KBM-7 (cell line): ENCODE measurements at regions not wholly inside any gene's neighbourhood (a gene's known extent, or its start where the extent isn't known, plus 50 kb on each side); places are given as distances from the start of the nearest gene placed in this dataset.
"Not testable (repeated sequence)": the region's sequence is repeated elsewhere in the genome, so short reads cannot be mapped to it uniquely, and the experiment has no call there.

Experiments
- DNase-seq: peaks from one replicate; pipeline ENCODE4 v3.0.0-alpha.2; 2015
- in situ Hi-C: fragments of 300-500 bp; cut with MboI; formaldehyde crosslinking; loops from 2 replicates; pipeline ENCODE4 v1.14.3; 2020; ENCODE audit warnings: low sequenced_read_pairs, low pct_unique_long_range_greater_than_20kb, mixed read lengths

GRCh38 chr21:30104241-30104640 is 62.4 kb downstream of the CLDN17 start:
- in situ Hi-C loops = no loop called here
- DNase-seq = no peak

DNA sequence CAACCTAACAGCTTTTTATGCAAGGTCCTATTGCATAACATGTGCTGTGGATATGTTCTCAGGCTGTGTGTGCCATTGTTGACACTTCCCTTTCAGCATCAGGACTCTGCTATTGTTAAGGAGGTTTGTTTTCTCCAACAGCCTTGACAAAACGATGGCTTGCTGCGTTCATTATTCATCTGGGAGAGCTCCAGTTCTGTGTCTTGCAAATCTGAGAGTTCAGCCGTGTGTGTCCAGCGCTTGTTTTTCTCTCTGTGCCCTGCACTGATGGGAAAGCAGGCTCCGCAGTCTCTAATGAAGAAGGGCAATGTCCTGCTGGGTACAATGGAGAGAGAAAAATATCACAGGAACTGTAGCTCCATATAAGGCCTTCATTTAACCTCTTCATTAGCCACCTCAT is 63.7 kb downstream of the CLDN17 start:
- in situ Hi-C loops = no loop called here
- no peak for DNase-seq

DNA sequence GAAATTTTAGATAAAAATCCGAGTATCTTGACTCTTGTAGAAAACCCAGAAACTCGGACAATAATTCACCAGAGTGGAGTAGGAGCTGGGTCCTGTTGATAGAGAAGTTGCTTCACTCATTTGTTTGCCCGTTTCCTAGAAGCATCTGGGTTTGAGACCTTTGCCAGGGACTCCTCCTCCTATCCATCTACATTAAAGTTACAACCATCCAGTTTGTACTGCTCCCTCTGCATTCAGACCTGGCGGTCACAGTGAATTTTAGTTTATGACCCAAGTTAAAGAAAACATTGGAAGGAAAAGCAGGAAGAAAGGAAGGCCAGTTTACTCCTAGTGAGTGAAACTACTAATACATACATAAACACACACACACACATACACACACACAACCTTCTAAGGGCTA is 64.6 kb downstream of the CLDN17 start:
- in situ Hi-C loops = no loop called here
- DNase-seq = no peak

DNA sequence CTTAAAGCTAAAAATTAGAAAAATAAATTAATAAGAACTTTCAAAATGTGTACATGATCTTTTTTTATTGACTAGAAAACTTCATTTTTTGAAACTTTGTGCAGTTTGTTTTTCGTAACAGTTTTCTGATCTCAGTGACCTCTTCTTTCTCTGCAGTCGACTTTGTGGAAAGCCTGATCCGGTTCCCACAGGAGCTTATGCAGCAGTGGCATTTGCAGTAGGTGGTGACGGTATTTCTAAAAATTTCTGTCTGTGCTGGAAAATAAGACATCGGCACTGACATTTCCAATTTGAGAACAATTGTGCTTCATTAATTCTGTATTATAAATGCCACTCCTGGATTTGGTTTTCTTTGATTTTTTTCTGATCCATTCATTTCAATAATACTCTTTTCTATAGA is 68.8 kb downstream of the CLDN17 start:
- in situ Hi-C loops = no loop called here
- no peak for DNase-seq

DNA sequence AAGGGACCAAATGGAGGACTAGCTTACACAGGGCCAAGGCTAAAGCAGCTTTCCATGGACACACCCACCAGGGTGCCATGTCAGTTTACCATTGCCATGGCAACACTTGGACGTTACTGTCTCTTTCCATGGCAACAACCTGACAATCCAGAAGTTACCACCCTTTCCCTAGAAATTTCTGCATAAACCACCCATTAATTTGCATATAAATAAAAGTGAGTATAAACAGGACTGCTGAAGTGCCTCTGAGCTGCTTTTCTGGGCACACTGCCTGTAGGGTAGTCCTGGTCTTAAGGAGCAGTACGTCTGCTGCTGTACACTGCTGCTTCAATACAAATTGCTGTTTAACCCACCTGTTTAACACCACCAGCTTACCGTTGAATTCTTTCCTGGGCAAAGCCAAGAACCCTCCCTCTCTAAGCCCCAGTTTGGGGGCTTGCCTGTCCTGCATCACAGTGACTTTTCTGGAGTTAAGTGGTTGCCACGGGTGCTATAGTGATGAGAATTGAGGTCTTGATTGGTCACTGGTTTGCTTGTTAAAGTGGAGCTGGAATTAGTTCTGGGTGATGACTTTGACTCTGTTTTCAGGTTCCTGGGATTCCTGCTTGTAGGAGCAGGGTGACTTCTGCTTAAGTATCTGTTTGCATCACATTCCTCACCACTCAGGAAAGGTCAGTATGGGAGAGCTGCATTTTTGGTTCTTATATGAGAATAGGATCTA is 83.2 kb downstream of the CLDN17 start:
- in situ Hi-C loops = no loop called here
- DNase-seq = no peak

DNA sequence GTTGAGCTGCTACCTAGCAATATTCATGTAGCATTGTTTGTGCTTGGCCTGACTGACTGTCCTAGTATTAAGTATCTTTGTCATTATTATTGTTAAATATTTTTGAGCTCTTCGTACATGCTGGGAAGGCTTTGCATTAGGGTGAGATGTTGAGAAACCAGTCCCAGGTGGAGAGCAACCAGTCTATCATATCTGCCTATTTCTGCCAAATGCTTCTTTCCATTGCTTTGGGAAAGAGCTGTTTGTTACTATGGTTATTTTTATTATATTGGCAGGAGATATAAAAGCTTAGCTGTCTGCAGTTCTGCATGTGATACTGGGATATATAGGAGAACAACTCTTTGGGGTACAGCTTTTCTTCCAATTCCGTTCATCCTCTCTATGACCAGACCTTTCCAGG is 85.1 kb downstream of the CLDN17 start:
- DNase-seq = no peak
- in situ Hi-C loops = no loop called here

DNA sequence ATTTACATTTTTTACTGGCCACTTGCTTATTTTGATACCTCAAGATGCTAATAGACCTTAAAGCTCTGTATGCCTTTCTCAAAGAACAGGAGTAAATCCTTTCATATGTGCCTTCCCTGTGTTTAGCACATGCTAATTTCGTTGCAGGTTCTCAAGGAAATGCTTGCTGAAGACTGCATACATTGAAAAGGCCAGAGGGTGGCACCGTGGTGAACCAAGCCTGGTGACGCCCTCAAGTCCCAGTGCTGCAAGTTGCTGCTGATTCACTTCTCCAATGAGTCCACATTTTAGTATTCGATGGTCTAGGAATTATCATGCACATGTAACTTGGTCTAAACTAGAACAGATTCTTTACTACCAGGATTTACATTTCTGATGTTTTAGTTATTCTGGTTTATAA is 94.1 kb downstream of the CLDN17 start:
- peak; percentile 5 for DNase-seq
- in situ Hi-C loops = no loop called here

DNA sequence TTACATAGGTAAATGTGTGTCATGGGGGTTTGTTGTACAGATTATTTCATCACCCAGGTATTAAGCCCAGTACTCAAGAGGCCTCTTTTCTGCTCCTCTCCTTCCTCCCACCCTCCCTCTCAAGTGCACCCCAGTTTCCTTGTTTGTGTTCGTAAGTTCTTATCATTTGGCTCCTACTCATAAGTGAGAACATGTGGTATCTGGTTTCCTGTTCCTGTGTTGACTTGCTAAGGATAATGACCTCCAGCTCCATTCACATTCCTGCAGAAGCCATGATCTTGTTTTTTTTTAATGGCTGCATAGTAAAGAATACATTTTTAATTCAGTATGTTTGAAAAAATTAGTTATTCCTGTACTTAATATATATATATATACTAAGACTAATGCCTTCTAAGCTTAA is 107.7 kb downstream of the CLDN17 start:
- DNase-seq = no peak
- in situ Hi-C loops = no loop called here

GRCh38 chr21:30057108-30057507 is 109.5 kb downstream of the CLDN17 start:
- DNase-seq = no peak
- in situ Hi-C loops = no loop called here

DNA sequence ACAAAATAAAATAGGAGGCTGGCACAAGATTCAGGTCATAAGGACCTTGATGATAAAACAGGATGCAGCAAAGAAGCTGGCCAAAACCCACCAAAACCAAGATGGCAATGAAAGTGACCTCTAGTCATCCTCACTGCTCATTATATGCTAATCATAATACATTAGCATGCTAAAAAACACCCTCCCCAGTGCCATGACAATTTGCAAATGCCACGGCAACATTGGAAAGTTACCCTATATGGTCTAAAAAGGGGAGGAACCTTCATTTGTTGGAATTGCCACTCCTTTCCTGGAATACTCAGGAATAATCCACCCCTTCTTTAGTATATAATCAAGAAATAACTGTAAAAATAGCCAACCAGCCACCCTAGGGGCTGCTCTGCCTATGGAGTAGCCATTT is 108.8 kb upstream of the GRIK1 start:
- DNase-seq = no peak
- in situ Hi-C loops = no loop called here

- in situ Hi-C loops = no loop called here
- peak; percentile 23 for DNase-seq
Observed at GRCh38 chr21:30044447-30045064, 104.8 kb upstream of the GRIK1 start.

DNA sequence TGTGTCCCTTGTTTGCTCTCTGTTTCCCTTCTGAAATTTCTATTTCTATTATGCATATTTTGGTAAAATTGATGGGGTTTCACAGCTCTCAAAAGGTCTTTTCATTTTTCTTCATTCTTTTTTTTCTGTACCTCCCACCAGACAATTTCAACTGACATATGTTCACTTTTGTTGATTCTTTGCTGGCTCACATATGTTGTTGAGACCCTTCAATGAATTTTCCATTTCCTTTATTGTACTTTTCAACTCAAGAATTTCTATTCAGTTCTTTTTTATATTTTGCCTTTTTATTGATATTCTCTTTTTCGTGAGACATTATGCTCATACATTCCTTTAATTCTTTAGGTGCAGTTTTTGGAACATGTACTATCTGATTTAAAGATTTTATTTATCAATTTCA is 102.6 kb upstream of the GRIK1 start:
- in situ Hi-C loops = no loop called here
- no peak for DNase-seq

- in situ Hi-C loops = no loop called here
- no peak for DNase-seq
Observed at GRCh38 chr21:30033441-30033840, 93.6 kb upstream of the GRIK1 start.

DNA sequence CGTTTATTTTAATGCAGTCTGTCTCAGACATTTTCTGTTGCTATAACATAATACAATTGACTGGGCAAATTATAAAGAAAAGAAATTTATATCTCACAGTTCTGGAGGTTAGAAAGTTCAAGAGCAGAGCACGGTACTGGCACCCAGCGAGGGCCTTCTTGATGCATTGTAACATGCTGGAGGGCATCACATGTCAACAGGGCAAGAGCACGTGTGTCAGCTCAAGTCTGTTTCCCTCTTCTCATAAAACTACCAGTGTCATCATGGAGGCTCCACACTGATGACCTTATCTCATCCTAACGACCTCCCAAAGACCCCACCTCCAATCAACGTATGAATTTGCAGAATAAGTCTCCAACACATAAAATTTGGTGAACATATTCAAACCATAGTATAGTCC is 90.6 kb upstream of the GRIK1 start:
- no peak for DNase-seq
- in situ Hi-C loops = no loop called here

- in situ Hi-C loops = no loop called here
- DNase-seq = no peak
Observed at GRCh38 chr21:30028537-30028936, 88.7 kb upstream of the GRIK1 start.

DNA sequence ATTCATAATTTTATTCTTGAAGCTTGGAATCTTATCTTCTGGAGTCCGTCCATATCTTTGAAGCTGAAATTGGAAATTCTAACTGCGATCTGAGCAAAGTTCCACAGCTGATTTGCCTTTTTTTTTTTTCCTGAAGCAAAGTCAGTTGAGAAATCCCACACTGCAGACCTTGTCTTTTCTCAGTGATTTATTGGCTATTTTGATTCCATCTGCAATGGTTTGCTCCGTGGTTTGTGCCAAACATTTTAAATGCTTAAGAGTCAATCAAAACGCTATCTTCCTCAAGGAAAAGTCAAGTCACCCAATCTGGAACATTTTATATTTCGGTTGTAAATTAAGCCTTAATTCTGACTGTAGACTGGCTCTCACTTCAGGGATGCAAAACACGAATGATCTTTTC is 88.2 kb upstream of the GRIK1 start:
- DNase-seq = no peak
- in situ Hi-C loops = no loop called here

DNA sequence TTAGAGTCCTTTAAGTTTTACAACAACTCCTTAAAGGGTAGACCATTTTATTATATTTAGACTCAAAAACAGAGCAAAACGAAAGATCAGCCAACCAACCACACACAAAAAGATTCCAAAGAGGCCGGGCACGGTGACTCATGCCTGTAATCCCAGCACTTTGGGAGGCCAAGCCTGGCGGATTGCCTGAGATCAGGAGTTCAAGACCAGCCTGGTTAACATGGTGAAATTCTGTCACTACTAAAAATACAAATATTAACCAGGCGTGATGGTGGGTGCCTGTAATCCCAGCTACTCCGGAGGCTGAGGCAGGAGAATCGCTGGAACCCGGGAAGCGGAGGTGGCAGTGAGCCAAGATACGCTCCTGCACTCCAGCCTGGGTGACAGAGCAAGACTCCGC is 83.3 kb upstream of the GRIK1 start:
- DNase-seq, in situ Hi-C loops: not testable (repeated sequence)

GRCh38 chr21:30014886-30015285 is 75.1 kb upstream of the GRIK1 start:
- no peak for DNase-seq
- in situ Hi-C loops = no loop called here

- in situ Hi-C loops = no loop called here
Observed at GRCh38 chr21:29991624-29992023, 51.8 kb upstream of the GRIK1 start.

DNA sequence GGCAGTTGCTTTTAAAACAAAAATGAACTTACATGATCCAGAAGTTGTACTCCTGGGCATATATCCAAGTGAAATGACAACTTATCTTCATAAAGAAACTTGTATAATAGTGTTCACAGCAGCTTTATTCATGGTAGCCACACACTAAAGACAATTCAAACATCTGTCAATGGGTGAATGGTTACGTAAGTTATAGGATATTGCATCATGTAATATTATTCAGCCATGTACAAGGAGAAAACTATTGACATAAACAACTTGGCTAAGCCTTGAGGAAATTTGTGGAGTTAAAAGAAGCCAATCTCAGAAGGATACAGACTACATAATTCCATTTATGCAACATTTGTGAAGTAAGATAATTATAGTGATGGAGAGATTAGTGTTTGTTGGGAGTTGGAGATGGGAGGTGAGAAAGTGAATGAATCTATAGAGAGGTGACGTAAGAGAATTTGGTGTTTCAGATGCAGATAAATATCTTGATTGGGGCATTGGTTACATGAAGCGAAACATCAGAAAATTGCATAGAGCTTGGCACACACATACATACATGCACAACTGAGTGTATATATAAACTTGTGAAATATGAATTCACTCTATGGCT is 49.9 kb upstream of the GRIK1 start:
- no peak for DNase-seq
- in situ Hi-C loops = no loop called here

More at GRCh38 chr21:29991624-29992023, 51.8 kb upstream of the GRIK1 start:
- DNase-seq = no peak
